Anterior cingulate cortex (tissue), 58 donors: ENCODE measurements at regions not wholly inside any gene's neighbourhood (a gene's known extent, or its start where the extent isn't known, plus 50 kb on each side); places are given as distances from the start of the nearest gene placed in this dataset.
"Not testable (repeated sequence)": the region's sequence is repeated elsewhere in the genome, so short reads cannot be mapped to it uniquely, and the experiment has no call there.

Experiments
- DNase-seq, 58 donors: peaks; one replicate each; lab custom pipeline; 2025; lab: John Stamatoyannopoulos, UW

DNA sequence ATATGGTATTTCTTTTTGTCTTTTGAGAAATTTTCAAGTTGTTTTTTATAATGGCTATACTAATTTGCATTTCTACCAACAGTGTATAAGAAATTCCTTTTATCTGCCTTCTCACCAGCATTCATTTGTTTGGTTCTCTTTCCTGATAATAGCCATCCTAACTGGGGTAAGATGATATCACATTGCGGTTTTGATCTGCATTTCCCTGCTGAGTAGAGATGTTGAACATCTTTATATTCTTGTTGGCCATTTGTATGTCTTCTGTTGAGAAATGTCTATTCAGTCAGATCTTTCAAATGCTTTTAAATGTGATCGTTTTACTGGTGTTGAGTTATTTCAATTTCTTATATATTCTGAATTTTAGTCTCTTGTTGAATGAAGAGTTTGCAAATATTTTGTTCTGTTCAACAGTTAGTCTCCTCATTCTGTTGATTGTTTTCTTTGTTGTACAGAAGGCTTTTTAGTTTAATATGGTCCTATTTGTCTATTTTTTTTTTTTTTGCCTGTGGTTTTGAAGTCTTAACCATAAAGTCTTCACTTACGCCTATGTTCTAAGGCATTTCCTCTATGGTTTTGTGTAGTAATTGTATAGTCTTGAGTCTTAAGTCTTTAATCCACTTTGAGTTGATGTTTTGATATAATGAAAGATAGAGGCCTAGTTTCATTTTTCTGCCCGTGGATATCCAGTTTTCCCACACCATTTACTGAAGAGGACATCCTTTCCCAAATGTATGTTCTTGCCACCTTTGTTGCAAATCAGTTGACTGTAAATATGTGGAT, 1566.9 kb downstream of the STIM2 start:
- DNase-seq, result no peak

DNA sequence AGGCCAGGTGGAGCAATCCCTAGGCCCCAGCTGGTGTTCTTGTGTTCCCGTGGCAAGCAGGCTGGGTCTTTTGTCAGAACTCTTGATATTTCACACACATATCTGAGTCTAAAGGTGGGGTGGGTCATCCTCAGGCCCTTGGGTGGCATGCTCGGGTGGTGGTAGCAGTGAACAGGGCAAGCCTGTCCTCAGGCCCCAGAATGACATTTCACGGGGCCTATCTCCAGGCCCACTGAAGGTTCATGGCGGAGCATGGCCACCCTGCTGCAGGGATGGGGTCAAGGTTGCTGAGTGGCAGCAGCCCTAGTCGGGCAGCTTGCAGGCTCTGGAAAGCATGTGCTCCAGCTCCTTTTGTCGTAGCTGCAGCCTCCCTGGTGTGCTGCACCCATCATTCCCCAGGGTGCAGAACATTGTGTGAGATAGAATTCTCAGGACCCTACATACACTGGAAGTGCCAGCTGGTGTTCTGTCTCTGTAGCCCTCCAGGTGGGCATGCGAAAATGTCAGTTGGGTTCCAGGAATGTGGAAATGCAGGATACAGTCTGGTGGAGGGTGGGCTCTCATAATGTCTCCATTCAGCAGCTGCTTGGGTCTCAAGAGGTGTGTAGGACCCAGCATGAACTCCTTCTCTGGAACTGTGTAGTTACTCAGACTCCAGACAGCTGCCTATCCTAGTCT, 1571.8 kb downstream of the STIM2 start:
- no peak for DNase-seq

DNA sequence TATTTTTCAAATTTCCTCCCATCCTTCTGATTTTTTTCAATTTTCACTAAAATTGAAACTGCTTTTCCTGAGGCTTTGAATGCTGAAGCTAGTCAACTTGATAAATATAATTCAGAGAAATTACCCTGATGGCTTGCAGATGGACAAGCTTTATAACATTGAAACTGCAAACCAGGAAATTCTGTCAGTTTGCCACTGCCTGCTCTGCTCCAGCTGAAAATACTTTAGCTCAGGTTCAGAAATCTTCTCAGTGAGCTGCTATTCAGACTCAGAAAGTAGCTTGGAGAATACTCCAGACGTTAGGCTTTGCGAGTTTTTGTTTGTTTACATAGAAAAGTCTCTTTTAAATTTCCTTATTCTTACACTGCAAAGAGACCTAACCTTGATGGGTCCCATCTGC, 1574.7 kb downstream of the STIM2 start:
- DNase-seq, result no peak

DNA sequence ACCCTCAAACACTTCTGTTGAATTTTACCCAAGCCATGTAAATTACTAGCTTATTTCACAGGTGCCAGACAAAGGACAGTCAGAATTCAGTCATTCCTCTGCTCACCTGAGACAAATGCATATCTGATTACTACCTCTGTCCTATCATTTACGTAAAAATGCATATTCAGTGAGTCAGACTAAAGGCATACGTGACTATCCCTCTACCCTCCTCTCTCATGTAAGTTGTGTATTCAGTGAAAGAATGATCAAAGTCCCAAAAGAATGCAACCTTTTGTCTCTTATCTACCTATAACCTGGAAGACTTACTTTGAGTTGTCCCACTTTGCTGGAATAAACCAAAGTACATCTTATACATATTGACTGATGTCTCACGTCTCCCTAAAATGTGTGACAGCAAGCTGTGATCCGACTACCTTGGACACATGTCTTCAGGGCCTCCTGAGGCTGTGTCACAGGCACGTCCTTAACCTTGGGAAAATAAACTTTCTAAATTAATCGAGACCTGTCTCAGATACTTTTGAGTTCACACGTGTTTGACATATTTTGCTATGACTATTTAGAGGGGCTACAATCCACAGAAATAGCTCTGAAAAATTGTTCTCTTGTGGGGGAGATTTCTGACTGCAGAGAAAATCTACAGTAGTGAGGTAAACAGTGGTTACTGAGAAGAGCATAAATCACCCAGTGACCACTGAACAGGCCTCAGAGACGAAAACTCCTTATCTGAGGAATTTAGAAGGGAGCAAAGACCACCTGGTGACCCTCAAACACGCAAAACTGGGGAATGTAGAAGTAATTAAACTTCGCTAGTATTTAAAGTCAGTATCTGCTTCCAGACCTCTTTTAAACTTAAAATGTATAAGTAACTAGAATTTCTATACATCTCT, 1575.8 kb downstream of the STIM2 start:
- DNase-seq, result no peak

DNA sequence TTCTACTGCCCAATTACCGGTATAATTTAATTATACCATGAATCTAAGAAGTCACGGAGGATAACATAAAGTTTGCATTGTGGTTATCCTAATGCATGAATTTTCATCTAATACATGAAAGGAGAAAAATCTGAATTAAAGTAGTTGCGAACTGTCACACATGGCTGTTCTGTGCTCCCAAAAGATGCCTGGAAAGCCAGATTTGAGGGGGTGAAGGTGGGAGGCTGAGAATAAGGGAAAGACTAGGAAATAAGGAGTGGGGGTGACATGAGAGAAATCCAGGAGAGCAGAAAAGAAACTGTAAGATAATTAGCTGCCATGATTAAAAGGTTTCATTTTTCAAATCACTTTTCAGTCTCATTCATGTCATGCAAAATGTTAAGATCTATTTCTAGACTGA, 1582.7 kb downstream of the STIM2 start:
- peak in 2 of 58 donors; percentile 3 to 5 for DNase-seq

DNA sequence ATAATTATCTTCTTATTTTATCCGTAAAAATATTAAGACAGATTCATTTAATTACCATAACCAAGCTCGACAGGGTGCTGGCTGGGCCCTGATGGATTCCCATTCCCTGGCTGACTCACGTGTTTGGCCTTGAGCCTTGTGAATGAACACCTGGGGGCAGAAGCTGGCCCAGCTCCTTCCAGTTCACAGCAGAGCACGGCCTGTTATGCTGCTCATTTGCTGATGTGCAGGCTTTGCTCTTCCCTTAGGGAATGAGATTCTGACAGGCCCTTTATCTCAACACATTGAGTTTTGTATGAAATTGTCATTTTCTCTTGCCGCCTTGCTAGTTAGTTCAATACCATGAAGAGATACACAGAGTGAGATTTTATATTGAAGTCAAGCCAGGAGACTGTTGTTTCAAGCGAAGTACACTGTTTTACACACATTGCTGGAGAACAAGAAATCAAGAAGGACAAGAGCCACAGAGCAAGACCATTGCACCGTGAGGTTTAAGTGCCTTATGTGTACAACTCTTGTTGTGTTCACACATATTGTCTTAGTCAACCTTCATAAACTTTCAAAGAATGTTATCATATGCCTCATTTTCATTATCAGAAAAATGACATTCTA, 1583.3 kb downstream of the STIM2 start:
- DNase-seq, result peak in 3 of 58 donors; percentile 2 to 19 (median 4)

DNA sequence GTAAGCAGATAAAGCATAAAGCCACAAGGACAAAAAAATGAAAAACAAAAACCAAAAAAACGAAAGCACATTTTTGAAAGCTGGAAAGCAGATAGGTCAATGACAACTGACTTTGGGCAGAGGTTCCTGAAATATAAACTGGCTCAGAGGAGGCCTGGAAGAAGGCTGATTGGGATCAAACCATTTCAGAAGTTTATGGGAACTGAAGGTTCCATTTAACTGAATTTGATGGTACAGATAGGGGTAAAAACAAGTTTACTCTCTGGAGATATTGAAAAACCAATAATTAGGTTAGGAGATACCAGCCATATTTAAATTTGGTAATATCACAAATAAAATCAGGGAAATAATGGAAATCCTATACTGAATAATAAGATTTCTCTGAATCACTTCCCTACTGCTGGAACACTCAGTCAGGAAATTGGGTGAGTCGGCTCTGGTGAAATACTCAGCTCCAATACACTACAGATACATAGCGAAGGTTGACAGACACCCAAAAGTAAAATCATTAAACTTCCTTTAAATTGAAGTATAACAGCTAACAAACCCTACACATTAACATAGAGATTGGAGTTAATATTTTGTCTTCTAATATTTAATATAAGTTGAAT, 1584.3 kb downstream of the STIM2 start:
- DNase-seq, result no peak

DNA sequence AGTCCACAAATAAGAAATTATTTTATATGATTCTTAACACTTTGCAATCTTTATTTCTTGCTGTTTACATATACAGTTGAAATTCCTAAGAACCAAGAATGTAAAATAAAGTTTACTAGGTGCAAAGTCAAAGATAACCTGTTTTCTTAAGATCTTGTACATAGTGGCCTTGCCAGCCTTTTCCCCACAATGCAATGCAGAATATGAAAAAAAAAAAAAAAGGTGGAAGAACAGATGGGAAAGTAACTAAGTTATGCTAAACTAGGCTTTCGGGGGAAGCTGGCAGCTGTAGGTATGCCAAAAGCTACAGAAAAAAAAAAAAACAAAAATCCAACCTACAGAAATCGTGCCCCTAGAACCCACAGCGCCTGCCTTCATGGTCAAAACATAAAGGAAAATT, 1588.4 kb downstream of the STIM2 start:
- DNase-seq, result peak in 2 of 58 donors; percentile 1 to 2

DNA sequence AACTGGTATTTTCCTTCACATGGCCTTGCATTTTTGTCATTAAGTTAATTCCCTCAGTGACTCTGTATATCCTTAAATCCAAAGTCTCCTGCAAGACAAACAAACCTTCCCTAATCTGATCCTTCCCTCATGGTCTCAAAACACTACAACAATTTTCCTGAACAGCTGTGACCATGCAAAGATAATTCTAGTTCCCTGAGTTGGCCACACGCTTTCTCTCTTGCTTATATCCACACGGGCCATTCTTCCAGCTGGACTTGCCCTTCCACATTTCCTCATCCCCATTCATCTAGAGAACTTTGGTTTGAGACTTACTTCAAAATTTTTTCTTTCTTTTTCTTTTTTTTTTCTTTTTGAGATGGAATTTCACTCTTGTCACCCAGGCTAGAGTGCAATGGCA, 1590.7 kb downstream of the STIM2 start:
- no peak for DNase-seq

DNA sequence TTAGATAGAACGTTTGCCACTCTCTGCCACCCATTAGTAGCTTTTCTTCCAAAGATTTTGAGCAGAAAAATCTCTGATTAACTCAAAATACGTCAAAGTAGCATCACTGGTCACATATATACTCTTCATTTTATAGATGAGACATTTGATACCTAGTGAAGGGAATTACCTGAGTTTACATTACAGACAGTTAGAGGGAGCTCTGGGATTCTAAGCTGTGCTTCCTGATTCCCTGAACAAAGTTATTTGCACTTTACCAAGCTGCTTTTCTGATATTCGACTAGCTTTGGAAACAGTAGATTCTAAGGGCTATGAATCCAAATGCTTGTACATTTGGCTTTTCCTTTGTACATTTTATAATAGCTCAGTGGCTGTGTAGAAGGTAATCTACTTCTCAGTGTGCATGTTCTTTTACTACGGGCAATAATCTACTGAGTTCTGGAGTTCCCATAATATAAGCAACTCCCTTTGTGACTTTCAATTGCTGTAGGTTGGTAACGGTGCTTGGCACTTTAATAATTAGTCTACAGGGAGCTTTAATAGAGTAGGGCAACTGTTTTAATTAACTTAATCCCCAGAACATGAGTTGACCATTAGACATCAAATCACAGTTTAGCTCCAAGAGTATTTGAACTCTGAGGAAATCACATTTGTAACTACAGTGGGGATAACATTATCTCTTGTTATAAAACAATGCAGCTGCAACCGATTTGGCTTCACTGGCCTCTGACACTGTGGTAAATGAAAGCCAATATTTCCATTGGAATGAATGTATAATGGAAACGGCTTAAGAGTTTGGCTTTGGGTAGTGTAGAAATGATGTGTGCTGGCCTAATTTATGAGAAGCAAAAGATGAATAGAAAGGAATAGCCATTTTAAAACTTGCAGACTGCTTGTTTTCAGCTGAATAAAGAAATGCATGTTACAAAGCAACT, 1602.4 kb downstream of the STIM2 start:
- no peak for DNase-seq

DNA sequence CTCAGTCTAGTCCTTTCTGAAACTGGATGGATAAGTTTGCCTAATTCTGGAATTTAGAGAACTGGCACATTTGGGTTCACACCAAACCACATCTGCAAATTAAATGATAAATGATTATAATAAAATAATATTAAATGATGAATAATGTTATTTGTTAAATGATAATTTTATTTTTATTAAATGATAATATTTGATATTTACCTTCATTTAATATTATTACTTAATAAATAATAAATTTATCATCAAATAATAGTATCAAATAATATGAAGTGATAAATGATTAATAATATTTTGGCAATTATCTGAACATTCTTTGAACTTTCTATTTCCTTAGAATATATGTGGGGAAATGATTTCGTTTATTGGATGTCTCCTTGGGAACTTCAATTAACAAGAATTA, 1604.2 kb downstream of the STIM2 start:
- no peak for DNase-seq

DNA sequence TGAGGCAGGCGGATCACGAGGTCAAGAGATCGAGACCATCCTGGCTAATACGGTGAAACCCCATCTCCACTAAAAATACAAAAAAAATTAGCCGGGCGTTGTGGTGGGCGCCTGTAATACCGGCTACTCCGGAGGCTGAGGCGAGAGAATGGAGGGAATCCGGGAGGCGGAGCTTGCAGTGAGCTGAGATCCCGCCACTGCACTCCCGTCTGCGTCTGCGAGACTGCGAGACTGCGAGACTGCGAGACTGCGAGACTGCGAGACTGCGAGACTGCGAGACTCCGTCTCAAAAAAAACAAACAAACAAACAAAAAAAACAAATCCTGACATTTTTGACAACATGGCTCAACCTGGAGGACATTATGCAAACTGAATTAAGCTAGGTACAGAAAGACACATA, 1606.2 kb downstream of the STIM2 start:
- not testable (repeated sequence) for DNase-seq

DNA sequence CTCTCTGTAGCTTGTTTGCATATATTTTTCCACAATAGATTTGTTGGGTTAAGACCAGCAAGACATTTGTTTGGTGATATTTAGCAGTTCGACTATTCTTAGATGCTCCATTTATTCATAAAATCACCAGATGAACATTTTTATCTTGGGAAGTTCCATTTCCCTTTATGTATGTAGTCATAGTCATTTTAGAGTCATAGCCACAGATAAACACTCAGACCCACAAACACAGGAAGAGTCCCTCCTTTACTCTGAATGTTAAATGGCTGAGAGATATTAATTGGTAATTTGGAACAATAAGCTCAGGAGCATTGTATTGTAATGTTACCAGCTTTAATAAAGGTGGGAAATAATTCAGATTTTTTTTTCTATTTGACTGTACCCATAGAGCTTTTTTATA, 1608.7 kb downstream of the STIM2 start:
- no peak for DNase-seq

DNA sequence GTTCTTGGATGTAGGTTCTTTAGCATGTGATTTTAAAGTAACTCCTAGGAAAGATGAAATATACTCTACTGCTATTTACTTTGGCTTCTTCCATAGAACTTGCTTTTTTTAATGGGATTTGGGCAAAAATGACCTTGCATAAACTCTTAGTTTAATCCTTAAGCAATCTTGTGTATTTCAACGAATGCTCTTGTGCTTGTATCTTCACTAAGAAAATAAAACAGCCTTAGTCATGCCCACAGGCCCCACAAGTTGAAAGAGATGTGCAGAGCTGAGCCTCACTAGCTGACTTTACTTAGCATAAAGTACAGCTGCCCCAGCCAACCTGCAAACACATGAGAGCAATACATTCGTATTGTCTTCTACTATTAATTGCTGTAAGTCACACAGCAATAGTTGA, 1609.2 kb downstream of the STIM2 start:
- DNase-seq, result no peak

DNA sequence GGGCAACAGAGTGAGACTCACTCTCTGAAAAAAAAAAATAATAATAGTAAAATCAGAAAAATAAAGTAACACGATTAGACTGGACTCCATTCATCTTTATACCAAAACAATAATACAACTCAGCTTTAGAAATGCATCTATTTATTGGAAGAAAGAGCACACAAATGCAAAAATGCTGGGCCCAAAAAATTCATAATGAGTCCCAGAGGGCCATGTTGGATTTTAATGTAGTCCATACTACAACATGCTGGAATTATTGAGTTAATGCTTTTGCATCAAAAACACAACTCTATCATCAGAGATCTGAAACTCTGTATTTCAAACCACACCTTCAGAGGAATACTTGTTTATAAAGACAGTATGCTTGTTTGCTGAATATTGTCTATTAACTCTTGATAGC, 1614.7 kb downstream of the STIM2 start:
- no peak for DNase-seq

DNA sequence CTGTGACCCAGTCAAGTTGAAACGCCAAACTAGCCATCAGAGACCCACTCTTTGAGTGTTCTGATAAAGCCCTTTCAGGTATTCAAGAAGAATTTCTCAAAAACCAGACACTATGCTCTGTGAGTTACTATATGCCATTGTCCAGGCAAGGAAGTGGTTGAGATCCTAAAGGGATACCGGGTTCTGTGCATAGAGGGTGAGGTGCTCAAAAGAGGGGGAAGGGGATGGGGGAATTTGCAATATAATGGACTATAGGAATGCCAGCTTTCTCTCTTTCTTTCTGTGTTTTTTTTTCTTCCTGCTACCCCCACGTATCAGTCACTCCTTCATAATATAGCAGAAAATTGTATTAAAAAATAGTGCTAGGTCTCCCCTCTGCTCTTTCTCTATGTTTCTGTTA, 1619.0 kb downstream of the STIM2 start:
- DNase-seq, result no peak

DNA sequence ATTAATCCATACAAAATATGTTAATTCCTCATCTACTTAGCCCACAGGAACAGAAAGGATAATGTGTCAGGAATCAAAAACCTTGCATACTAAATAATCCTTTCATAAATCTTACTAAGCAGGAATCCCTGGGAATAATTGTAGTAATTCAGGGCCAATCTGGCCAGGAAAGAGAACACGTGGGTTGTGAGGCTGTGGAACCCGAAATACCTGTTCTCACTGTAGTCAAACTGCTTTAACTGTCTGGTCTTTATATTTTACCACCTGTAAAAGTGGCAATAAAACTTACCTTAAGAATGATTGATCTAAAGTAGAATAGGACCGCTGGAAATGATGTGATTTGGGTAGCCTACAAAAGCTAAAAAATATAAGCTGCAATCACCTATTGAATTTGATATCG, 1620.9 kb downstream of the STIM2 start:
- no peak for DNase-seq

DNA sequence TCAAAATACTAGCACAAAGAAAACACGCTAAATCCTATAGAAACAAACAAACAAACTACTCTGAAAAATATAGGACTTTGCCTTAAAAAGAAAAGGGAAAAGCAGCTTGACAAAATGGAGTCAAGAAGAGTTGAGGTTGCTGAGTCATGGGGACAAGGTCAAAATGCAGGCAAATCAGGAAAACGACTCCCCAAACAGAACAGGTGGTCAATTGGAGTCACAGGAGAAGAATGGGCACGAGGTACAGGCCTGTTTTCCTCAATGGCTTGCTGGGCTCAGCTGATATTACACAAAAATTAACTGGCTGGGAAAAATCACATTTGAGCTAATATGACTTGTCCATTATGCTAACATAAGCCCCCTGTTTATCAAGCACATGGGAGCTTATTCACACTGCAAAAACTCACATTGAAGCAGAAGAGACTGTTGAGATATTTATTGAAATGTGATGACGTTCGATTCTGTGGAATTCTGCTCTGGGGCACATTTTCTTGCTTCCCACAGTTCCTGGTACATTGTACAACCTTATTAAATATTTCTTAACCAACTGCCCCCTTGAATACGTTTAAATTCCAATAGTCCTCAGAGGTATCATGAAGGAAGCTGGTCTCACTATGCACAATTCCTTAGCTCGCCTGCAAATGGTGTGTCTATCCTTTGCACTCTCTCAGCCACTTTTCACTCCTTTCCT, 1622.1 kb downstream of the STIM2 start:
- DNase-seq, result no peak

DNA sequence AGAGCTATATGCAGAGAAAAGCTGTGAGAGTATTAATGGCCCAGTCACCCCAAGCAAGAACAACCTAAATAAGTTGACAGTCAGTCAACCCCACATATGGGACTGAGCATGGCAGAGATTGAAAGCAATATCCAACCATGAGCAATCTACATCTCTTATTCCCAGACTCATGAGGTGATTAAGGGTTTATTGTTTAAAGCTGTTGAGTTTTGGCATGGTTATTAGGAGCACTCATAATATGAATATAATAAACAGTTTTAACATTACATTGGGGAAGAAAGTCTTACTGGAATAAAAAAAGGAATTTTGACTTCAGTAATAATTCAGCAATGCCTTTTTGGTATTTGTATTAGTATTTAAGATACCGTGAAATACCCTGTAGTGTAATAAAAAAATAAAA, 1627.4 kb downstream of the STIM2 start:
- no peak for DNase-seq
